K562 (cell line): ENCODE measurements at regions not wholly inside any gene's neighbourhood (a gene's known extent, or its start where the extent isn't known, plus 50 kb on each side); places are given as distances from the start of the nearest gene placed in this dataset.

Experiments
- BRD4 ChIP-seq: fragments of 200-600 bp; sonication (generic); IDR thresholded peaks from 2 replicates; pipeline ENCODE4 v1.6.1; 2017; ENCODE audit warnings: inconsistent platforms
- CTCF ChIP-seq, 3 experiments: IDR thresholded peaks in 2 of 3; conservative IDR thresholded peaks in 1 of 3; 2 replicates each; pipeline ENCODE4 v1.5.1; 2011 to 2012; ENCODE audit warnings: low read length in 3 of 3, mild to moderate bottlenecking in 3 of 3, control low read depth in 2 of 3, improper control_type of control experiment in 1 of 3, inconsistent platforms in 1 of 3, low read depth in 1 of 3, mixed read lengths in 1 of 3, moderate library complexity in 1 of 3; ENCODE audit not compliant: insufficient read depth in 2 of 3
- IFI16 ChIP-seq: fragments of 250-450 bp; sonication (Bioruptor Pico); IDR thresholded peaks from 2 replicates; pipeline ENCODE4 v2.1.2; 2022; ENCODE audit warnings: mild to moderate bottlenecking, inconsistent platforms
- POLR2A ChIP-seq: fragments of 450-650 bp; conservative IDR thresholded peaks from 2 replicates; pipeline ENCODE4 v1.6.1; 2016
- RAD21 ChIP-seq, 2 experiments: fragments of 250-450 bp in 1 of 2; fragments of 450-650 bp in 1 of 2; sonication (Bioruptor Pico) in 1 of 2; formaldehyde crosslinking in 1 of 2; IDR thresholded peaks in 1 of 2; conservative IDR thresholded peaks in 1 of 2; 2 replicates each; pipeline versions ENCODE4 v1.4.0 to v1.8.0; 2020 to 2022; ENCODE audit warnings: mild to moderate bottlenecking in 2 of 2, moderate library complexity in 1 of 2
- RBM39 ChIP-seq: fragments of 200-400 bp; formaldehyde crosslinking; optimal IDR thresholded peaks from 2 replicates; pipeline ENCODE3; 2018; ENCODE audit warnings: low read depth, low read length
- RFX5 ChIP-seq: IDR thresholded peaks from 2 replicates; pipeline ENCODE4 v1.6.1; 2011; ENCODE audit warnings: low read depth, mild to moderate bottlenecking, improper control_type of control experiment, low read length
- SIN3B ChIP-seq: fragments of 450-650 bp; IDR thresholded peaks from 2 replicates; pipeline ENCODE4 v1.6.1; 2017; ENCODE audit warnings: low read depth, mild to moderate bottlenecking, moderate library complexity
- ZNF3 ChIP-seq: fragments of 250-450 bp; sonication (Bioruptor Pico); IDR thresholded peaks from 2 replicates; pipeline ENCODE4 v1.5.0; 2021; ENCODE audit warnings: mild to moderate bottlenecking, moderate library complexity
- ZSCAN29 ChIP-seq: fragments of 450-650 bp; IDR thresholded peaks from 2 replicates; pipeline ENCODE4 v1.6.1; 2017

- TF ChIP-seq ZNF3 (CRISPR knock-in tag), result no peak
- TF ChIP-seq POLR2A, result no peak
- no peak for TF ChIP-seq ZSCAN29
- no peak for TF ChIP-seq CTCF (IDR thresholded peaks at IDR 0.05 in 2 of 3, conservative IDR thresholded peaks at IDR 0.05 in 1 of 3; ENCODE audit: insufficient read depth in 2 of 3, low read depth in 1 of 3, low read length in 3 of 3)
- TF ChIP-seq RFX5, result no peak
- TF ChIP-seq SIN3B, result no peak
- no peak for TF ChIP-seq IFI16 (CRISPR knock-in tag)
- TF ChIP-seq RAD21 (CRISPR knock-in tag; conservative IDR thresholded peaks at IDR 0.05 in 1 of 2, IDR thresholded peaks at IDR 0.05 in 1 of 2), result no peak
- TF ChIP-seq RBM39, result no peak
- TF ChIP-seq BRD4, result no peak
Measured at GRCh38 chr6:168724669-168725570, 283.9 kb downstream of the SMOC2 start.
